ENCODE measurements at regions not wholly inside any gene's neighbourhood (a gene's known extent, or its start where the extent isn't known, plus 50 kb on each side); places are given as distances from the start of the nearest gene placed in this dataset.
"Not testable (repeated sequence)": the region's sequence is repeated elsewhere in the genome, so short reads cannot be mapped to it uniquely, and the experiment has no call there.

DNA sequence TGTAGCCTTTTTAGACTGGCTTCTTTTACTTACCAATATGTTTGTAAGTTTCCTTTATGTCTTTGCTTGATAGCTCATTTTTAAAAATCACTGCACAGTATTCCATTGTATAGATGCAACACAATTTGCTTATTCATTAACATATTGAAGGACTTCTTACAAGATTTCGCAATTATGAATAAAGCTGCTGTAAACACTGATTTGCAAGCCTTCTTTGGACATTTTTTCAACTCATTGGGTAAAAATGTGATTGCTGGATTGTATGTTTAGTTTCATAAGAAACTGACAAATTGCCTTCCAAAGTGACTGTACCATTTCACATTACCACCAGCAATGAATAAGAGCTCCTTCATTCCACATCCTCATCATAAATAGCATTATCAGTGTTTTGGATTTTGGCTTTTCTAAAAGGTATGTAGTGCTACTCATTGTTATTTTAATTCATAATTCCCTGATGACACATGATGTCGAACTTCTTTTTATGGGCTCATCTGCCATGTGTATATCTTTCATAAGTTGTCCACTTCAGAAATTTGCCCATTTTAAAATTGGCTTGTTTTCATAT, 80.7 kb downstream of the TFAP2B start:
- no peak for DNase-seq

DNA sequence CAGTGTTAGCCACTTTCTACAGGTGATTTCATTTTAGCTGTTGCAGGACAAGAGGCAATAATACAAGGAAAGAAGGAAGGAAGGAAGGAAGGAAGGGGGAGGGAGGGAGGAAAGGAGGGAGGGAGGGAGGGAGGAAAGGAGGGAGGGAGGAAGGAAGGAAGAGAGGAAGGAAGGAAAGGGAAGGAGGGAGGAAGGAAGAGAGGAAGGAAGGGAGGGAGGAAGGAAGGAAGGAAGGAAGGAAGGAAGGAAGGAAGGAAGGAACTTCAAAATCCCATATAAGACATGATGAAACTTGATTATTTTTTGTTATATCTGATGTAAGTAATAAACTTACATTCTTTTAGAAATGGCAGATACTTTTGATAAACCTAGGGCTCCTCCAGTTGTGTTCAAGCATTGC, 83.6 kb downstream of the TFAP2B start:
- no peak for DNase-seq

DNA sequence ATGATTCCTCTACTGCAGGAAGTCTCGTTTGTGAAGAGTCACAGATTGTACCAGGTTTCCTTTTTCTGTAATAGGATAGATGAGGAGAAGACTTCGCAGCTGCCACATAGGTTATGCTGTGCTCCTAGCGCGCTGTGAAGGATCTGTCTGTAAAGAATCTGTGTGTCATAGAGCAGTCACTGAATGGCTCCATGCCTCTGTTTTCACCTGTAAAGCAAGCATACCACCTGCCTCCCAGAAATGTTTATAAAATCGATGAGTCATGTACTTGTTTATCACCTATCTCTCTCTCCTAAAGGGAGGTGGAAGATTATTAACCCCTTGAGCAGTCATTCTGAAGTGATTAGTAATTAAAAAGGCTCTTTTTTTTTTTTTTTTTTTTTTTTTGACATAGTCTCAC, 86.6 kb downstream of the TFAP2B start:
- peak in 2 of 3 experiments; percentile 28 to 70 for DNase-seq

DNA sequence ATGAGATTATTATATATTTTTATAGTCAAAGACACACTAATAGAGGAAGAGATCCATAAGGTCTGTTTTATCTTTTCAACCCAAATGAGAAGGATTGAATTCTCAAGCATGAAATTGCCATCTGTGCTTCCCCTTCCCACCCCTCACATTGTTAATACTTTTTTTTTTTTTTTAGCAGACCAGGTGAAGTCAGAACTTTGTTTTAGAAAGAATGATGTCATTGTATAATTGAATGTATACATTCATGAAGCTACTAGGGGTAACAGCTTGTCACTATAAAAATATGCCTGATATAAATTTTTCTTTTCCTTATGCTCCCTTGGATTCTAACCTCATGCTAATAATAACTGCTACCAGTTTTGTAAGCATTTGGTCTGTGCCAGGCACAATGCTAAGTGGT, 88.9 kb downstream of the TFAP2B start:
- DNase-seq = no peak

DNA sequence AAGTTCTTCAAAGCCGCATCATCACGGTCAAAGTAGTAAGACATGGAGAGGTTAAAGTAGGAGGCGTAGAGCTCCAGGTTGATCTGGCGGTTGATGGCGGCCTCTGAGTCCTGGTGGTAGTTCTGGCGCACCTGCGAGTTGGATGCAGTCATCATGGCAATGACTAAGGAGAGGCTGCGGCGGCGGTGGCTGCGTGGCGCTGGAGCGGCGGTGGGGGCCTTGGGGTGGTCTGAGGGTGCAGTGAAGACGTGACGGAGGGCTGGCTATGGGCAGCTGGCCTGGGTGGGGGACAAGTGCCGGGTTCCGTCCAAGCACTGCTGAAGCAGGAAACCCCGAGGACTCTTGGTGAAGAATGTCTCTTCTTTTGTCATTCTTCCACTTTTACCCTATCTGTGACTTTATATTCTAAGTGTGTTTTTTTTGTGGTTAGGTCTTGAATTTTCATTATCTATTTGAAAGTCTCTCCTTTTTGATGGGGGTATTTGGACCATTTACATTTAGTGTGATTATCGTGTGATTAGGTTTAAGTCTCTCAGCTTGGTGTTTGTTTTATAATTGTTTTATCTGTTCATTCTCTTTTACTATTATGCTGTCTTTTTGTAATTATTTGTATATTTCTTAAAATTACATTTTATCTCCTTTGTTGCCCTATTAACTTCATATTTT, 94.6 kb downstream of the TFAP2B start:
- no peak for DNase-seq

DNA sequence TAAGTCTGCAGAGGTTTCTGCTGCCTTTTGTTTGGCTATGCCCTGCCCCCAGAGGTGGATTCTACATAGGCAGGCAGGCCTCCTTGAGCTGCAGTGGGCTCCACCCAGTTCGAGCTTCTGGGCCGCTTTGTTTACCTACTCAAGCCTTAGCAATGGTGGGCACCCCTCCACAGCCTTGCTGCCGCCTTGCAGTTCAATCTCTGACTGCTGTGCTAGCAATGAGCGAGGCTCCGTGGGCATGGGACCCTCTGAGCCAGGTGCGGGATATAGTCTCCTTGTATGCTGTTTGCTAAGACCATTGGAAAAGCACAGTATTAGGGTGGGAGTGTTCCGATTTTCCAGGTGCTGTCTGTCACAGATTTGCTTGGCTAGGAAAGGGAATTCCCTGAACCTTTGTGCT, 102.7 kb downstream of the TFAP2B start:
- not testable (repeated sequence) for DNase-seq

DNA sequence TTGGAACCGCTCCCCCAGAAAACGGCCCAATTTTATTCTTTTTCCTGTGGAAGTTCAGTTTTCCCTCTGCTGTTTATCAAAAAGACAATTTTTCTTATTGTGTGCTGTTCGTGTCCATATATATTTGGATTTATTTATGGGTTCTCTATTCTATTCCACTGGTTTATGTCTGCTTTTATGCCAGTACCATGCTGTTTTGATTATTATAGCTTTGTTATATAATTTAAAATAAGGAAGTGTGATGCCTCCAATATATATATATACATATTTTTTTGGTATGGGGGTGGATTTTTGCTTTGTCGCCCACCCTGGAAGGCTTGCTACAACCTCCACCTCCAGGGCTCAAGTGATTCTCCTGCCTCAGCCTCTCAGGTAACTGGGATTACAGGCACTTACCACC, 103.3 kb downstream of the TFAP2B start:
- DNase-seq = no peak

DNA sequence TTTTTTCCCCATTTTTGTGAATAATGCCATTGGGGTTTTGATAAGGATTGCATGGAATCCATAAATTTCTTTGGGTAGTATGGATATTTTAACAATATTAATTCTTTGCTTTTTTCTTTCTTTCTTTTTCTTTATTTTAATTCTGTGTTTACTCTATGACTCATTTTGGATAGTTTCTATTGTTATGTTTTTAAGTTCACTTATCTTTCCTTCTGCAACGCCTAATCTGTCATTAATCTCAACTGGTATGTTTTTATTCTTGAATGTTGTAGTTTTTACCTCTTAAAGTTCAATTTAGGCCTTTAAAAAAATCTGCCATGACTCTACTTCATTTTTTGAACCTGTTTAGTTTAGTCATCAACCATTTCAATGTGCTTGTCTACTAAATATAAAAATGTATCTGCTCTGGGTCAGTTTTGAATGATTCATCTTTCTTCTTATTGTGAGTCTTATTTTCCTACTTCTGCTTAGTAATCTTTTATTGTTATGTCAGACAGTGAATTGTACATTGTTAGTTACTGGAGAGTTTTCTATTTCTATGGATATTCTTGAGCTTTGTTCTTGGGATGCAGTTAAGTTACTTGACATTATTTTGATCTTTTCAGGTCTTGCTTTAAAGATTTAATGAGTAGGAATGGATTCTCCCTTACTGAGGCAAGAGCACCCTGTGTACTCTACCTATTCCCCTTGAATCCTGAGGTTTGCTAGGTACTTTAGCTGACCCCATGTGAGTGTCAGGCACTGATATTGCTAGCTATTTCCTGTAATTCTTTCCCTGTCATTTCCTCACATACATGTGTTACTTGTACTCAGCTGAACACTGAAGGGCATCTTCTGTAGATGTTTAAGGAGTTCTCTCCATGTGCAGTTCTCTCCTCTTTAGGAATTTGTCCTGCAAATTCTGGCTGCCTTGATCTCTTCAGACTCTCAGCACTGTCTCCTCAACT, 104.2 kb downstream of the TFAP2B start:
- DNase-seq = no peak

DNA sequence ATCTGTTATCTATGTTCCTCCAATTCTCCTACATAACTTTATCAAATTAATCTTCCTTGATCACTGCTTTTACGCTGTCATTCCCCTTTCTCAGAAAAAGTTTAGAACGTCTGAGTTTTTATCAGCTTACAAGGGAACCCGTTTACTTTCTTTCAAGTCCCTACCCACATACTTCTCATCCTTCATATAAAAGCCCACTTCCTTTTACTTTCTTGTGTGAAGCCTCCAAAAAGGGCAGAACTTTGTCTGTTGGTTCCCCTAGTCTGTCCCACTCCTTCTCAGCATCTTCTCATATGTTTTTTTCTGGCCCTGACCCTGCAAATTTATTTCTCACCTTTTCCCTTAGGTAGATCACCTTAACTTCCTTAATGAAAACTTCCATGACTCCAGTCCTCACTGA, 106.1 kb downstream of the TFAP2B start:
- no peak for DNase-seq

DNA sequence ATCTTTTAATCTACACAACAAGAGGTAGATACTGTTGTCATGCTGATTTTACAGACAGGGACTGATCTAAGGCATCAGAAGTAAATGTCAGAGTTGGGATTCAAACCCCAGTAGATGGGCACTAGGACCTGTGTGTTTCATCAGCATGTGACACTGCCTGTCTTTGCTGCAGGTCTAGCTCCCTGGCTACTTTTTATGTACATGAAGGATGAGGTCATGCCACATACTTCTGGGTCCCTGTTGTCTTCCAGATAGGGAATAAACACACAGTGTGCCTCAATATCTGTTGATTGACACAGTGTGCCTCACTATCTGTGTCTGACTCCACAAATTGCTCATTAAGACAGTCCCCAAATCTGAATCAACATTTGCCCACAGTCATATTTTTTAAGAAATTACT, 106.9 kb downstream of the TFAP2B start:
- DNase-seq = no peak

DNA sequence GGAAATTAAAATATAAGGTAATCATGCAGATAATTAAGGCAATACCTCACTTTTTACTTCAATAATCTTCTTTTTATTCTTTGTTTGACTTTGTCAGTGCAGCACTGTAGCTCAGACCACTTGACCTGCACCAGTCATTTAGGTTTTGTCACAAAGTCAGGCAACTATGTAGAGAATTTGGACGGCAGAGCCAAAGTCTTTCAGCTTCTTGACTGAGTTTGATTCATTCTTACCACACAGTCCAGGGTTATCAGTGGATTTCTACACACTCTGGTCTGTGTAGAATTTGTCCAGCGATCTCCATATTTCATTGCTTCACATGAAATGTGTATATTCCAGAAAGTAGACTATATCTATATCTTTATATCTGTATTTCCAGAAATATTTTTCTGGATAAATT, 107.3 kb downstream of the TFAP2B start:
- no peak for DNase-seq

DNA sequence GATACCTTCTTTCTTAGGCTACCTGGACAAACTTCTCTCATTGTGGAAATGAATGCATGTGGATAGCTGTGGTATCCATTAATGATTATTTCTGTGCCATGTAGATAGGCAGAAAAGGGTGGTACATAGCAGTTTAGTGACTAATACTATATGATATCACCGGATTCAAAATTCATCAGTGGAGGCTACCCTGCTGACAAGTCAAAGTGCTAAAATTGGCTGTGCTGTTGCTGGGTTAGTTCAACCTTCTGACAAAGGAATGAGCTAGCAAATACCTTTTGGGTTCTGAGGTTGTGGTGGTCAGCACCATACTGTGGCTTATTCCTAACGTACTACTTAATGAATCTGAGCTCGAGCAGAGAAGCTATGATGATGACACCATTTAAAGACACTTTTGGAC, 109.1 kb downstream of the TFAP2B start:
- DNase-seq = no peak

DNA sequence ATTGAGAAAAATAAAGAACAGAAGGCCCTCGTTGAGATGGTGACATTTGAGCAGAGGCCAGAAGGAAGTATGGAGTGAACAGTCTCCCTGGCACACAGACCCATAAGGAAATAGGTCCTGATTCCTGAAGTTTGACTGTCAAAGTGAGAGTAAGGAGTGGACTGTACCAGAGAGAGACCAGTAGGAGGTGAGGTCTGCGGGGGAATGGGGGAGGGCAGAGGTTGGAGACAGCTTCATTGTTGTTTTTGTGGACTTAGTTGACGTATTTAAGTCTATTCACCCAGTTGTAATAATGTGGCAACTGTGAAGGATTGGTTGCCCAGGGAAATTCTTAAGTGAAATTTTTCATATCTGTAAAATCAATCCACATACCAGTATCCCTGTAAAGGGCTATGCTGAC, 110.7 kb downstream of the TFAP2B start:
- DNase-seq = no peak

DNA sequence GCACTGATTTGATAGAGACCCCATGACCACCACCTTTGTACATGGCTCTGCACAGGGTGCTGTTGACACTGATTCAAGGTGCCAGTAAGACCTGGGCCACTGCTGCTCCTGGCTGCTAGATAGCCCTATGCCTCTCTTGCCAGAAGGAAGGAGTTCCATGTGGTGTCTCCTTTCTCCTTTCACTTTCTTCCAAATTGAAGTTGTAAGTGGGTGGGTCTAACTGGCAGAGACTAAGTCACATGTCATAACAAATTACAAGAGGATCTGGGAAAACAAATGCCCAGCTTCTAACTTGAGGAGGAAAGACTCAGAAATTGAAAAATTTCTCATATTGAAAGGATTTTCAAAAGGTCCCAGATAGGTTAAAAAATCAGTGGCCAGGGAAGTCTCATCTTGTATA, 116.8 kb downstream of the TFAP2B start:
- DNase-seq = no peak

DNA sequence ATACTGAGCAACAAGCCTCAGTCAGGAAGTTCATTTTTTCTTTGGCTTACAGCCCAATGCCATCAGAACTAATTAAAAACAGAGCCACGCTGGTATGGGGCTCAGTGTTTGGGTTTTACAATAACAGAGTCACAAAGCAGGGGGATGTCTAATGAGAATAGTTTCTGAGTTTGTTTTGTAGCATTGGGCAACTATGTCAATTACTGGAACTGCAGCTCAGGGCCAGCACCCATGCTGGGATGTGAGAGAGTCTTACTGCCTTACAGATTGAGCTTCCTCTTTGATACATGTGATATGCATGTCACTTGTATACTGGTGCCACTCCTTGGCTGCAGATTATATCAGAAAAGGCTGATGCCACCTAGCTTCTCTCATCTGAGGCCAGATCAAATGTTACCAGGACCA, 117.6 kb downstream of the TFAP2B start:
- peak in 2 of 3 experiments; percentile 21 to 59 for DNase-seq

DNA sequence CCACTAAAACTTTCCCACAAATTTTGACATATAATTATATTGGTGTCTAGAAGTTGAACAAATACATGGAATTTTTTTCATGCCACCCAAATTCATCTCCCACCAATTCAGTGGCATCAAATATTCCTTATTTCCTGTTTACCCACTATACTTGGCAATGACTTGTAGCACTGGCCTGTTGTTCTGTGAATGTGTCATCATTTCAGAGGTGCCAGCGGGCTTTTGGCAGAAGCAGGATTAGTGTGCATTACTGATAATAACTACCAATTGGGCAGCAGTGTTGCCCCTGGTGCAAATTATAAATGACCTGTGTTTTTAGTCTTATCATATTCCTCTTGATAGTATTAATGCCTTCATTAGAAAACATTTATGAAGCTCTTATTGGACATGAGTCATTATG, 121.3 kb downstream of the TFAP2B start:
- no peak for DNase-seq

DNA sequence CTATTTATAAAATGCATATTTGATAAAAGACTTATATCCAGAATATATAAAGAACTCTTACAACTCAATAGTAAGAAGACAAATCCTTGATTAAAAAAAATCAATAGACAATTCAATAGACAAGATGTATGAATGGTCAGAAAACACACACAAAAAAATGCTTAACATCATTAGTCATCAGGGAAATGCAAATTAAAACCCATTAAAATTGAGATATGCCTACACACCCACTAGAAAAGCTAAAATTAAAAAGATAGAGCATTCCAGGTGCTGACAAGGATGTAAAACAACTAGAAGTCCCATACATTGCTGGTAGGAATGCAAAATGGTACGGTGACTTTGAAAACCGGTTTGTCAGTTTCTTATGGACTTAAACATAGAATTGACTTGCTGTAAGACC, 127.1 kb downstream of the TFAP2B start:
- DNase-seq = no peak

DNA sequence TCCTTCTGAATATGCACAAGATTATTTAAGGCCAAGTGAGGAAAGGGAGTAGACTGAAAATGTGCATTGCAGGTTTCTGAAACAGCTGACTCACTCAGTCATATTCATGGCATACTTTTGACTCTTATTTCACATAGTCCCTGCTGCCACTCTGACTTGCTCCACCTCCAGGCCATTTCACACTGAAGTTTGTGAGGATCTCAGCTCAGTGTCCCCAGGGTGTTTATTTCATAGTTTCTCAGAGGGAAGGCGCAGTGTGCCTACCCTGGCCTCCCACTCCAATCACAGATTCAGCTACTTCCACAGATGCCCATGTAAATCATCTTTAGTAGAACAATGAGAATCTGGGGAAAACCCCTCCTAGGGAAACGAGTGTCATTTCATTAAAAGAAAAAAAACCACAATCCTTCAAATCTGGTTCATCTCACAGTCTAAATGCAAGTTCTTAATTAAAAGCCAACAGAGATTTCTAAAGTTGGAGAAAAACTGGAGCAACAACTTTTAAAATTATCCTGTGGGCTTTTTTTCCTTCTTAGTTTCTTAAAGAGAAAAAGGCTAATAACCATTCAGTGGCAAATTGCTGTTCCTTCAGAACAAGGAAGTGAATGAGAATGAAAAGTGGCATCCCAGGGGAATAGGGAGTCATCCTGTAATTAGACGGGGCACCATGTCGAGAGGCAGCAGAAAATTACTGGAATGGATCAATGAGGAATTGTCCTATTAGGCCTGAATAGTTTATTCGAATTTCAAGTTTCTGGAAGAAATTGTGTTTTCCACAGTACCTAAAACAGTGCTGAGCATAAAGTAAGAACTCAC, 133.6 kb downstream of the TFAP2B start:
- DNase-seq = peak; percentile 46 to 76 (median 50)

DNA sequence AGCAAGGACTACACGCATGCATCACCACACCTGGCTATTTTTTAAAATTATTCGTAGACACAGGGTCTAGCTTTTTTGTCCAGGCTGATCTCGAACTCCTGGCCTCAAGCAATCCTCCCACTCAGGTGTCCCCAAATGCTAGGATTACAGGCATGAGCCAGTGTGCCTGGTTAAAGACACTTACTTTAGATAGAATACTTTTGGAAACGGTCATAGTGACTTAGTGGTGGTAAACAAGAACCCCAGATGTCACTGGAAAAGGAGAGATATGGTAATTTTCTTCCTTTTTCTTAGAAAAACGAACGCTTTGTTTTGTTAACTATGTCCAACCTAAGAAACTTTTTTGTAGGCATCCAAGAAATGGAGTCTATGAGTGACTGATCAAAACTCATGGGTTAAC, 137.3 kb downstream of the TFAP2B start:
- no peak for DNase-seq

DNA sequence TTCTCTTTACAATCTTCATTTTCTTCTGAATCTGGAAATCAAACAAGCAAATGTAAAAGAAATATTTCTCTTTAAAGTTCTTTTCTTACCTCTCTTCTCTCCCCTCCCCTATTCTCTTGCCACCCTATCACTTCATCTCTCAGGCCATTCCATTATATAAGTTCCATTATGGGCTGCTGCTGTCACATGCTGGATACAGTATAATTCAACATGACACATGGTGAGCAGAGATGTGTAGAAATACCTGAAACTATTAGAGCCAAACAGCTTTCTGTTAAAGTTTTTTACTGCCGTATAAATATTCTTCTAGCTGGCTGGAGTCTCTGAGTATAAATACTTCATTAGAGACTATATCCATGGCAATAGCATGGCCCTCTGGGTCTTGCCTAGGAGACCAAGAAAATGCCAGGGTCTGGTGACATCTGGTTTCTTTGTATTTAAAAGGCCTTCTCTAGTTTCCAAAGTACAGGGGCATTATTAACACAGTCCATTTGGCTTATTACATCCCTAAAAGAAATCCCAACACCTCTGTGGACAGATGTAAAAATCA, 139.6 kb downstream of the TFAP2B start:
- DNase-seq = no peak

DNA sequence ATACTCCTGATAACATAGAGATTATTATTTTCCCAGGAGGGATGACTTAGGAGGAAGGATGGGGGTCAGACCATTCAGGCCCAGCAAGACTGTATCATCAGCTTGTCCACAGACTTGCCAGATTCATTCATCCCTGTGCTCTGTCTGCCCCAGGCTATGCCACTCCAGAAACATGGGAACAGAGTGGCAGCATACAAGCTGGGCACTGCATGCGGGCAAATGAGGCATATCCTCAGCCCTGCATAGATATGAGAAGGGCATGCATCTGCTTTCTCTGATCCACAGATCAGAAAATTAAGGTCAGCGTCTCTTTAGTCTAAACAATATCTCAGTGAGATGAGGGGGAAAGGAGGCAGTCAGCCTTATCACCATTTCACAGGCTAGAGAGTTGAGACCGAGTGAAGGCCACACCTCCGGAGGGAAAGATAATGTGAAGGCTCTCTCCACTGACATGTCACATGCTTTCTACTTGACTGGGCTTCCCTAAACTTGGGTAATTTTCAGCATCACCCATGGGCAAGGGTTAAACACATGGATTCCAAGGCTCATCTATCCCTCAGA, 140.5 kb downstream of the TFAP2B start:
- DNase-seq = no peak

DNA sequence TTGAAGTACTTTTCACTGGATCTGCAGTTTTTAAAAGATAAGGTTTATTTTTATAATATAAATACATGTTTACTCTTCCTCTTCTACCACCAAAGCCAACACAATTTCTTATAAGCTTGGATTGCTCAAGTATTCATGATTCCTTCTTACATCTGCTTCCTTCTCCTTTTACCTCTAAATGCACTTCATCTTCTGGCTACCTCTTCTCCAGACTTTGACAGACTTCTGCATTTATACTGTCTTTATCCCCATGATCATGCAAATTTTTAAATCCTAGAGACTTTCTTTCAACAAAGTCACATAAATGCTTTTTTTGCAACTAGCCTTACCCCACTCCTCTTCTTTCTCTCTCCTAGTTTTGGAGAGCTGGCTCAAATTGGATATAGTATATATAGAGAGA, 142.9 kb downstream of the TFAP2B start:
- no peak for DNase-seq

Data from NCI-H1417 (cell line).